Neural crest cell (in vitro differentiated cells): ENCODE measurements at regions not wholly inside any gene's neighbourhood (a gene's known extent, or its start where the extent isn't known, plus 50 kb on each side); places are given as distances from the start of the nearest gene placed in this dataset.

Experiments
- DNase-seq: peaks from one replicate; pipeline ENCODE4 v3.0.0; 2021; ENCODE audit warnings: low read depth, mixed read lengths, low spot score
- H3K27ac Mint-ChIP-seq: one replicate; pipeline ENCODE4 v1.8.0; 2021; ENCODE audit warnings: mild to moderate bottlenecking, mixed read lengths; ENCODE audit not compliant: unreplicated experiment
- H3K27me3 Mint-ChIP-seq: 2 replicates; pipeline ENCODE4 v1.8.0; 2021; ENCODE audit warnings: low read depth, mild to moderate bottlenecking, mixed read lengths
- H3K36me3 Mint-ChIP-seq: 2 replicates; pipeline ENCODE4 v1.8.0; 2021; ENCODE audit warnings: low read depth, mild to moderate bottlenecking, mixed read lengths
- H3K4me1 Mint-ChIP-seq: 2 replicates; pipeline ENCODE4 v1.8.0; 2021; ENCODE audit warnings: mixed read lengths
- H3K4me3 Mint-ChIP-seq: one replicate; pipeline ENCODE4 v1.8.0; 2021; ENCODE audit warnings: mild to moderate bottlenecking, mixed read lengths
- H3K9me3 Mint-ChIP-seq: 2 replicates; pipeline ENCODE4 v1.8.0; 2021; ENCODE audit warnings: mixed read lengths
- TF ChIP-seq, protein P1 (sequence below): fragments of 200-600 bp; sonication (generic); conservative IDR thresholded peaks from 2 replicates; pipeline ENCODE4 v1.5.0; 2021; ENCODE audit warnings: antibody characterized with exemption, mild to moderate bottlenecking

DNA sequence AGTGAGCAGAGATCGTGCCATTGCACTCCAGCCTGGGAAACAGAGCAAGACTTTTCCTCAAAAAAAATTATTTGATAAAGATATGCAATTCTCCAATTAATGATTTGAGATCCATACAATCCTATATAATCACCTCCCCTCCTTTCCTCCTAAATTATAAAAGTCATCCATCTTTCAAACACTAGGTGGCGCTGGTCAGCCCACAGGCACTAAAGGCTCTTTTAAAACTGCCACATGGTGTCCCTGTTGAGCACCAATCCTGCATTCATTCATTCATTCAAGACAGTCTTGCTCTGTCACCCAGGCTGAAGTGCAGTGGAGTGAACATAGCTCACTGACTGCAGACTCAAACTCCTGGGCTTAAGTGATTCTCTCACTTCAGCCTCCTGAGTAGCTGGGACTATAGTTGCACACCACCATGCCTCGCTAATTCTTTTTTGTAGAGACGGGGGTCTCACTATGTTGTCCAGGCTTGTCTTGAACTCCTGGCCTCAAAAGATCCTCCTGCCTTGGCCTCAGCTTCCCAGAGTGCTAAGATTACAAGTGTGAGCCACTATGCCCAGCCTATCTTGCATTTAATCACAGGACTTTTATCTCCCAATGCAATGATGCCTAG is 58.7 kb upstream of the SLC2A12 start:
- Mint-ChIP-seq H3K4me1 (no peaks in the 10 kb centered on the region), H3K27ac (no peak overlapping the region), H3K27me3 (no peaks in the 10 kb centered on the region), H3K36me3 (no peaks in the 10 kb centered on the region), H3K4me3 (no peak overlapping the region), H3K9me3 (peaks cover 2% of the 10 kb centered on the region)
- DNase-seq: no peak
- TF ChIP-seq, protein P1, sequence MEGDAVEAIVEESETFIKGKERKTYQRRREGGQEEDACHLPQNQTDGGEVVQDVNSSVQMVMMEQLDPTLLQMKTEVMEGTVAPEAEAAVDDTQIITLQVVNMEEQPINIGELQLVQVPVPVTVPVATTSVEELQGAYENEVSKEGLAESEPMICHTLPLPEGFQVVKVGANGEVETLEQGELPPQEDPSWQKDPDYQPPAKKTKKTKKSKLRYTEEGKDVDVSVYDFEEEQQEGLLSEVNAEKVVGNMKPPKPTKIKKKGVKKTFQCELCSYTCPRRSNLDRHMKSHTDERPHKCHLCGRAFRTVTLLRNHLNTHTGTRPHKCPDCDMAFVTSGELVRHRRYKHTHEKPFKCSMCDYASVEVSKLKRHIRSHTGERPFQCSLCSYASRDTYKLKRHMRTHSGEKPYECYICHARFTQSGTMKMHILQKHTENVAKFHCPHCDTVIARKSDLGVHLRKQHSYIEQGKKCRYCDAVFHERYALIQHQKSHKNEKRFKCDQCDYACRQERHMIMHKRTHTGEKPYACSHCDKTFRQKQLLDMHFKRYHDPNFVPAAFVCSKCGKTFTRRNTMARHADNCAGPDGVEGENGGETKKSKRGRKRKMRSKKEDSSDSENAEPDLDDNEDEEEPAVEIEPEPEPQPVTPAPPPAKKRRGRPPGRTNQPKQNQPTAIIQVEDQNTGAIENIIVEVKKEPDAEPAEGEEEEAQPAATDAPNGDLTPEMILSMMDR: peak; percentile 74

- TF ChIP-seq, protein P1: no peak
Observed at GRCh38 chr6:134106702-134107101, 54.3 kb upstream of the SLC2A12 start.

GRCh38 chr6:134105940-134106339 is 53.5 kb upstream of the SLC2A12 start:
- Mint-ChIP-seq H3K27me3 (no peaks in the 10 kb centered on the region), H3K4me1 (no peaks in the 10 kb centered on the region), H3K9me3 (peaks cover 3% of the 10 kb centered on the region), H3K27ac (no peak overlapping the region), H3K4me3 (no peak overlapping the region), H3K36me3 (no peaks in the 10 kb centered on the region)
- no peak for DNase-seq
- TF ChIP-seq, protein P1: no peak

More at GRCh38 chr6:134106702-134107101, 54.3 kb upstream of the SLC2A12 start:
- Mint-ChIP-seq H3K4me1 (no peaks in the 10 kb centered on the region), H3K4me3 (no peak overlapping the region), H3K9me3 (peaks cover 2% of the 10 kb centered on the region), H3K27me3 (no peaks in the 10 kb centered on the region), H3K36me3 (no peaks in the 10 kb centered on the region), H3K27ac (no peak overlapping the region)
- DNase-seq: no peak

- no peaks in the 10 kb centered on the region for H3K27me3 Mint-ChIP-seq
- no peak for DNase-seq
- peaks cover 3% of the 10 kb centered on the region for H3K9me3 Mint-ChIP-seq
- H3K4me3 Mint-ChIP-seq: no peak overlapping the region
- H3K4me1 Mint-ChIP-seq: no peaks in the 10 kb centered on the region
- TF ChIP-seq, protein P1: no peak
- H3K27ac Mint-ChIP-seq: no peak overlapping the region
- H3K36me3 Mint-ChIP-seq: no peaks in the 10 kb centered on the region
Observed at GRCh38 chr6:134103006-134103405, 50.6 kb upstream of the SLC2A12 start.
